Mesendoderm (in vitro differentiated cells): ENCODE measurements at regions not wholly inside any gene's neighbourhood (a gene's known extent, or its start where the extent isn't known, plus 50 kb on each side); places are given as distances from the start of the nearest gene placed in this dataset.
A peak's percentile ranks its signal among the peaks of the same experiment; 100 is the strongest.

Experiments
- DNase-seq: peaks from one replicate; pipeline ENCODE4 v3.0.0; 2013
- H2AK5ac ChIP-seq: 2 replicates; pipeline ENCODE4 v1.6.1; 2013; ENCODE audit warnings: low read length, inconsistent platforms
- H2BK120ac ChIP-seq: 2 replicates; pipeline ENCODE4 v1.6.1; 2013; ENCODE audit warnings: low read depth, mild to moderate bottlenecking, low read length, moderate library complexity, mixed read lengths
- H2BK15ac ChIP-seq: replicated peaks from 2 replicates; pipeline ENCODE4 v1.6.1; 2013; ENCODE audit warnings: low read depth, mild to moderate bottlenecking, moderate library complexity
- H2BK5ac ChIP-seq: 2 replicates; pipeline ENCODE4 v1.6.1; 2013; ENCODE audit warnings: low read length, inconsistent platforms
- H3K18ac ChIP-seq: 2 replicates; pipeline ENCODE4 v1.6.1; 2013; ENCODE audit warnings: mild to moderate bottlenecking, low read length, mixed read lengths
- H3K23ac ChIP-seq: one replicate; pipeline ENCODE4 v1.6.1; 2013; ENCODE audit warnings: low read length
- H3K27ac ChIP-seq: 2 replicates; pipeline ENCODE4 v1.5.1; 2013; ENCODE audit warnings: low read depth, mild to moderate bottlenecking, inconsistent platforms, low read length, moderate library complexity
- H3K27me3 ChIP-seq: 2 replicates; pipeline ENCODE4 v1.6.1; 2013; ENCODE audit warnings: low read length, control low read depth, mild to moderate bottlenecking, inconsistent platforms; ENCODE audit not compliant: insufficient read depth, poor library complexity
- H3K36me3 ChIP-seq: 2 replicates; pipeline ENCODE4 v1.6.1; 2013; ENCODE audit warnings: low read length, inconsistent platforms; ENCODE audit not compliant: control insufficient read depth, insufficient read depth
- H3K4ac ChIP-seq: one replicate; pipeline ENCODE4 v1.6.1; 2013; ENCODE audit warnings: low read depth, mild to moderate bottlenecking, low read length, moderate library complexity
- H3K4me1 ChIP-seq: 2 replicates; pipeline ENCODE4 v1.6.1; 2013; ENCODE audit warnings: low read depth, low read length, inconsistent platforms; ENCODE audit not compliant: control insufficient read depth
- H3K4me2 ChIP-seq: 2 replicates; pipeline ENCODE4 v1.6.1; 2013; ENCODE audit warnings: low read length
- H3K4me3 ChIP-seq: 2 replicates; pipeline ENCODE4 v1.5.1; 2013; ENCODE audit warnings: mild to moderate bottlenecking, low read length
- H3K56ac ChIP-seq: one replicate; pipeline ENCODE4 v1.6.1; 2013; ENCODE audit warnings: low read length
- H3K79me1 ChIP-seq: 2 replicates; pipeline ENCODE4 v1.6.1; 2013; ENCODE audit warnings: low read length, inconsistent platforms
- H3K79me2 ChIP-seq: 2 replicates; pipeline ENCODE4 v1.6.1; 2013; ENCODE audit warnings: mild to moderate bottlenecking, low read length; ENCODE audit not compliant: control insufficient read depth, insufficient read depth
- H3K9ac ChIP-seq: 2 replicates; pipeline ENCODE4 v1.6.1; 2013; ENCODE audit warnings: low read length, inconsistent platforms
- H4K5ac ChIP-seq: one replicate; pipeline ENCODE4 v1.6.1; 2013; ENCODE audit warnings: low read length
- H4K8ac ChIP-seq: one replicate; pipeline ENCODE4 v1.6.1; 2013; ENCODE audit warnings: low read depth, mild to moderate bottlenecking, control low read depth, low read length, moderate library complexity
- WGBS: extraction: QIAGEN DNeasy Blood & Tissue Kit; methylation state at CpG from one replicate; pipeline ENCODE4 v1.1.7; 2013; ENCODE audit warnings: low lambda C conversion rate, missing lambda C conversion rate; ENCODE audit not compliant: insufficient coverage; ENCODE audit errors: extremely low coverage; 5-methylcytosine and 5-hydroxymethylcytosine counted together

DNA sequence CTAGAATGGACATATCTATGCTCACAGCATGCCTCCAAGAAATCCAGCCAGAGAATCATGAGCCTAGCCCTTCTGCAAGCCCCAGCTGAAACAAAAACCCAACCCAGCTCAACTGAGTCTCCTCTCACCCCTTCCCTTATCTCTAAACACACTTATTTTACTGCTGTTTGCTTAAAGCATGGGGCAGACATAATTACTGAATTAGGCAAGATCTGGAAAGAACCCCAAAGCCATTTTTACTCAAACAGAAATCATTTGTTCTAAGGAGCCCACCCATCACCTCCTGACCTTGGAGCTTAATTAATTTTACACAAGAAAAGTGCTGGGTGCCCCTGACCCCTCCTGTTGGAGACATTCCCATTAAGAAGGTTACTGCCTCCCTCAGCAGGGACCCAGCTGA lies 291.6 kb downstream of the MAFB start:
- Histone ChIP-seq H3K79me1 (no peaks in the 10 kb centered on the region), H3K56ac (no peak overlapping the region), H2AK5ac (no peak overlapping the region), H3K27ac (no peak overlapping the region), H3K4me1 (peaks cover 2% of the 10 kb centered on the region), H4K8ac (no peak overlapping the region), H3K4me3 (no peak overlapping the region), H3K18ac (no peak overlapping the region), H3K27me3 (no peaks in the 10 kb centered on the region), H3K9ac (no peak overlapping the region), H3K4me2 (no peak overlapping the region), H3K4ac (no peak overlapping the region), H4K5ac (no peak overlapping the region), H2BK120ac (no peak overlapping the region), H3K23ac (no peak overlapping the region), H2BK15ac (no peak overlapping the region), H2BK5ac (no peak overlapping the region), H3K79me2 (no peaks in the 10 kb centered on the region), H3K36me3 (no peaks in the 10 kb centered on the region)
- no peak for DNase-seq

DNA sequence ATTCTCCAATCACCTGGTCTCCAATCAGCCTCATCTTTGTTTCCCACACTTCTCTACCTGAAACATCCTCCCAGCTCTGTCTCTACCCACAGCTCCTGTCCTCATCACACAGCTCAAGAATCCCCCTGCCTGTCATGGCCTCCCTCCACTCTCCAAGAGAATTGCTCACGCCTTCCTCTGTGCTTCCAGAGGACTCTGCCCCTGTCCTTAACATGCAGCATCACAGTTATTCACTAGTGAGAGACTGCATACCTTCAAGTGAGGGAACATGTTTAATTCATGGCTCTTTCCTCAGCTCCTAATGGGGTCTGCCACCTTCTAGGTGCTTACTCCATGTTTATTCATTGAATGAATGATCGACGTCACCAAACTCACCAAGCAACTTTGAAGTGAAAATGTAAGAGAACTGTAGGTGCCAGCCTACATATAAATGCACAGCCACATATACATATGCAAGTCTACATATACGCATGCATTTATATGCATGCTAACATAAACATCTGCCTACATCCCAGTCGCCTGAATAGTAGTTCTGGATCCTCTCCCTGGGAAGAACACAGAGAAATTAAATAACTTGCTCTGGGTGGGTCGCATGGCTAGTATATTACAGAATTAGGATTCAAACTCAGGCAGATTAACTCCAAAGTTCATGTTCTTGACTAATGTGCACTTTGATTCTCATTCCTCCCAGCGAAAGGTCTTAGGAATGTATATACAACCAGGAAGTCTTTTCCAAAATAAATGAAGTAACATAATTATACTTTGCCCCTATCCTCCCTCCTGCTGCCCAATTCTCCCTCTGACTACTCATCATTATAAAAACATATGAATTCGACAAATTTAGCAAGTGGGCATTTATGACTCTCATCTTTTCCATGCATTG lies 295.6 kb downstream of the MAFB start:
- Histone ChIP-seq H3K79me2 (no peaks in the 10 kb centered on the region), H4K5ac (no peak overlapping the region), H3K18ac (no peak overlapping the region), H3K79me1 (no peaks in the 10 kb centered on the region), H3K23ac (no peak overlapping the region), H4K8ac (no peak overlapping the region), H3K4ac (no peak overlapping the region), H3K36me3 (no peaks in the 10 kb centered on the region), H2BK5ac (no peak overlapping the region), H3K9ac (no peak overlapping the region), H3K4me3 (no peak overlapping the region), H2BK15ac (no peak overlapping the region), H3K4me2 (no peak overlapping the region), H2BK120ac (no peak overlapping the region), H3K27me3 (no peaks in the 10 kb centered on the region), H2AK5ac (no peak overlapping the region), H3K56ac (no peak overlapping the region), H3K27ac (no peak overlapping the region), H3K4me1 (peaks cover 2% of the 10 kb centered on the region)
- peak; percentile 30 for DNase-seq
- no CpG with 5 or more reads among the region's 8 CpGs for WGBS

DNA sequence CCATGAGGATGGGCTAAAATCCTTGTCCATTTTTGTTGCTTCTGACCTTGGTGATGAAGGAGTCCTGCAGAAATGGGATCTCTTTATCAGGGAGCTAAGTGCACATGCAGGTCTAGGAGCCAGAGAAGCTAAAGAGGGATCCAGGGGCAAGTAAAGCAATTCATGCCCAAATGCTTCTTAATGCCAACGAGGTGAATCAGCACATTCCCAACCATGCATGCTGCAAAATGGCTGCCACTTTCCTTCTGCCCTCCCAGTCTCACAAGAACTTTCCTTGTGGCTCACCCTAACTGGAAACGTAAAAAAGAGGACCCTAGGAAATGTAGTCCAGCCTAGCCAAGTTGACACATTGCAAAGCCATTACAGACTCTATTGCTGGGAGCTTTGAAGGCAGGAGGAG lies 298.4 kb downstream of the MAFB start:
- no peaks in the 10 kb centered on the region for H3K79me2 ChIP-seq
- no peak overlapping the region for H3K4me2 ChIP-seq
- H3K4me1 ChIP-seq: no peaks in the 10 kb centered on the region
- no peak overlapping the region for H3K27ac ChIP-seq
- no peak overlapping the region for H4K5ac ChIP-seq
- no peak overlapping the region for H3K56ac ChIP-seq
- H2BK15ac ChIP-seq: no peak overlapping the region
- no peak overlapping the region for H2AK5ac ChIP-seq
- peak; percentile 61 for DNase-seq
- H4K8ac ChIP-seq: no peak overlapping the region
- H3K36me3 ChIP-seq: no peaks in the 10 kb centered on the region
- no peaks in the 10 kb centered on the region for H3K27me3 ChIP-seq
- H2BK120ac ChIP-seq: no peak overlapping the region
- no peak overlapping the region for H3K18ac ChIP-seq
- no peaks in the 10 kb centered on the region for H3K79me1 ChIP-seq
- no peak overlapping the region for H3K9ac ChIP-seq
- no peak overlapping the region for H2BK5ac ChIP-seq
- H3K23ac ChIP-seq: no peak overlapping the region
- no peak overlapping the region for H3K4ac ChIP-seq
- no peak overlapping the region for H3K4me3 ChIP-seq
- WGBS: no CpG with 5 or more reads among the region's 2 CpGs

DNA sequence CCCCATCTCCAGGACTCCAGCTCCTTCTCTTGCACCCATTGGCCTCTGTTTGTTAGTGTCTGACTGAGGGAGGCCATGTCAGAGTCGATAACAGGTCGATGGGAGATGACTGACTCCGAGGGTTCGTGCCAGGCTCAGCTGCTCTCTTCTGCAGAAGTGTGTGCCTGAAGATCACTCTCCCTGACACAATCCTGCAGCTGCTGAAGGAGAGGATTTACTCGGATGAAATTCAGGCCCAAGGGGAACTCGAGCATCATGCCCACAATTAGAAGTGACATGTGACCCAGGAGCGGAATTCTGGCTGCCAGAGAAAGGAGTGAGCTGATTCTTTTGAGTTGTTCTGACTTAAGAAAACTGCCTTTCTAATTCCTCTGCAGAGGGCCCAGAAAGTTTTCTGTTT lies 318.2 kb downstream of the MAFB start:
- H3K4ac ChIP-seq: no peak overlapping the region
- no peaks in the 10 kb centered on the region for H3K4me1 ChIP-seq
- no peak overlapping the region for H3K9ac ChIP-seq
- H3K36me3 ChIP-seq: no peaks in the 10 kb centered on the region
- H3K4me2 ChIP-seq: no peak overlapping the region
- no CpG with 5 or more reads among the region's 7 CpGs for WGBS
- no peak overlapping the region for H3K4me3 ChIP-seq
- no peaks in the 10 kb centered on the region for H3K79me1 ChIP-seq
- no peak overlapping the region for H3K56ac ChIP-seq
- no peak overlapping the region for H4K5ac ChIP-seq
- H3K27ac ChIP-seq: no peak overlapping the region
- no peaks in the 10 kb centered on the region for H3K27me3 ChIP-seq
- no peak overlapping the region for H2AK5ac ChIP-seq
- no peak overlapping the region for H2BK120ac ChIP-seq
- no peak overlapping the region for H2BK15ac ChIP-seq
- H4K8ac ChIP-seq: no peak overlapping the region
- no peak for DNase-seq
- H2BK5ac ChIP-seq: no peak overlapping the region
- no peak overlapping the region for H3K18ac ChIP-seq
- no peak overlapping the region for H3K23ac ChIP-seq
- no peaks in the 10 kb centered on the region for H3K79me2 ChIP-seq

DNA sequence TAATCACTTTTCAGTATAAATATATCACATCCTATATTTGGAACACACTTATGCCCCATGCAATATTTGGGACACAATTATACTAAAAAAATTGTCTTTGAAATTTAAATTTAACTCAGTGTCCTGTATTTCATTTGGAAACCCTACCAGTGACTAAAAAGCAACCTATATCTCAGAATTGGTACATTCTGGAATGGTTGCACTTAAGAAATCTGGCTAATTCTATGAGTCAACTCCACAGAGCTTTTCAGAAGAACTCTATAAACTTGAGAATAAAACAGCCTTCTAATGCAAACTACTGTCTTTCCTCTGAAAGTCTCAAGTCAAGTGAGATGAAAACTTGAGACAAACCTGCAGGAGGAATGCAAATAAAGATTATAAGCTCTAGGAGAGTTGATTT lies 320.2 kb downstream of the MAFB start:
- H3K9ac ChIP-seq: no peak overlapping the region

DNA sequence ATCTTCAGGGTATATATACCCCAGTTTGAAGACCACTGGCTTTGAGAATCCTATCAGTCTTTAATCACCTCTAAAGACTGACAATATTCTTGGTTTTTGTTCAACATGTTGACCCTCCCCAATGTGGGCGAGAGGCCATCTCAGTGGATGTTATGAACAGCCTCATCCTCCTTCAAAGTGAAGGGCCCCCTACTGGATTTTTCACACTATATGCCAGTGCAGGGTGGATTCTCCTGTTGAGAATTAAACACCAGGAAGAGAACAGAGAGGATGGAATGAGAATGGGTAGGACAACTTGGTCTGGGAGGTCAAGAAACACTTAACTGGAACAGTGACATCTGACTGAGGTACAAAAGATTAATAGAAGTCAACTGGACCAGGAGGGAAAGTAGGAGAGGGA lies 327.1 kb downstream of the MAFB start:
- no peak overlapping the region for H2BK15ac ChIP-seq
- H2AK5ac ChIP-seq: no peak overlapping the region
- H3K4ac ChIP-seq: no peak overlapping the region
- no peak overlapping the region for H3K23ac ChIP-seq
- H4K5ac ChIP-seq: no peak overlapping the region
- H3K79me1 ChIP-seq: no peaks in the 10 kb centered on the region
- no peaks in the 10 kb centered on the region for H3K27me3 ChIP-seq
- no peak overlapping the region for H3K4me3 ChIP-seq
- no peak overlapping the region for H3K18ac ChIP-seq
- H3K36me3 ChIP-seq: no peaks in the 10 kb centered on the region
- H3K56ac ChIP-seq: no peak overlapping the region
- DNase-seq: no peak
- WGBS: no CpG with 5 or more reads among the region's 1 CpG
- no peak overlapping the region for H2BK120ac ChIP-seq
- H3K79me2 ChIP-seq: no peaks in the 10 kb centered on the region
- H4K8ac ChIP-seq: no peak overlapping the region
- no peaks in the 10 kb centered on the region for H3K4me1 ChIP-seq
- no peak overlapping the region for H2BK5ac ChIP-seq
- H3K9ac ChIP-seq: no peak overlapping the region
- H3K4me2 ChIP-seq: no peak overlapping the region
- no peak overlapping the region for H3K27ac ChIP-seq

More for the DNA sequence above, 320.2 kb downstream of the MAFB start:
- no peaks in the 10 kb centered on the region for H3K27me3 ChIP-seq
- H3K36me3 ChIP-seq: no peaks in the 10 kb centered on the region
- no peaks in the 10 kb centered on the region for H3K4me1 ChIP-seq
- H3K79me1 ChIP-seq: no peaks in the 10 kb centered on the region
- no peak overlapping the region for H3K56ac ChIP-seq
- H2BK15ac ChIP-seq: no peak overlapping the region
- H3K79me2 ChIP-seq: no peaks in the 10 kb centered on the region
- H3K4me2 ChIP-seq: no peak overlapping the region
- H4K5ac ChIP-seq: no peak overlapping the region
- H2AK5ac ChIP-seq: no peak overlapping the region
- no peak overlapping the region for H2BK5ac ChIP-seq
- no peak overlapping the region for H3K23ac ChIP-seq
- no peak overlapping the region for H3K27ac ChIP-seq
- no peak overlapping the region for H4K8ac ChIP-seq
- no peak overlapping the region for H3K18ac ChIP-seq
- H3K4me3 ChIP-seq: no peak overlapping the region
- no peak overlapping the region for H2BK120ac ChIP-seq
- no peak overlapping the region for H3K4ac ChIP-seq
- no peak for DNase-seq
